Bronchial epithelial cell (primary cell): ENCODE measurements at regions not wholly inside any gene's neighbourhood (a gene's known extent, or its start where the extent isn't known, plus 50 kb on each side); places are given as distances from the start of the nearest gene placed in this dataset.

Experiments used
- DNase-seq: peaks from one replicate; pipeline ENCODE4 v3.0.0-alpha.2; 2010; ENCODE audit warnings: low read depth
- FAIRE-seq: peaks from 2 replicates; lab custom pipeline; 2011; peaks lifted over from hg19 to GRCh38; lab: Jason Lieb, UNC
- H3K27me3 ChIP-seq: 2 replicates; pipeline ENCODE4 v1.5.1; 2011; ENCODE audit warnings: low read length; ENCODE audit not compliant: control insufficient read depth, insufficient read depth
- H3K36me3 ChIP-seq: 2 replicates; pipeline ENCODE4 v1.5.1; 2011; ENCODE audit warnings: low read length; ENCODE audit not compliant: control insufficient read depth, insufficient read depth
- H3K4me3 ChIP-seq: 2 replicates; pipeline ENCODE4 v1.5.1; 2011; ENCODE audit warnings: mild to moderate bottlenecking, low read depth, low read length, control low read depth
- TF ChIP-seq, protein P1 (sequence below): IDR thresholded peaks from 2 replicates; pipeline ENCODE4 v1.5.1; 2011; ENCODE audit warnings: mild to moderate bottlenecking, moderate library complexity, low read length, control low read depth, inconsistent platforms; ENCODE audit not compliant: insufficient read depth, severe bottlenecking

DNA sequence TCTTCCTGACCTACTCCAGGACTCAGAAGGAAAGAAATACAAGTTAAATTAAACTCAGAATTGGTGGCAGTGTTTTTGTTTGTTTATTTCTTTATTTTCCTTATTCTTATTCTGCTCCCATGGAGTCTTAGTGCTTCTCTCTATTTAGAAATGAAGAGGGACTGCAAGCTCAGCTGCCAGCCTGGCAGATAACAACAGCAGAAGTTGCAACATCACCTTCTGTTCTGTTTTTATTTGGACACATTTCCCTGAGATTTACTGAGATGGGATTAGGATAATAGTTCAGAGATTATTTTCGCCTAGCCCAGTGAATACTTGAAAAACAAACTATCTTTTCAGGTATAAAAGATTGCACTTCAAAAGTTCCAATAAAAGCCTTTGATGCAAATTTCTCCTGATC lies 70.4 kb upstream of the DTNA start:
- FAIRE-seq: no peak
- no peak for DNase-seq
- no peaks in the 10 kb centered on the region for H3K36me3 ChIP-seq
- TF ChIP-seq, protein P1, sequence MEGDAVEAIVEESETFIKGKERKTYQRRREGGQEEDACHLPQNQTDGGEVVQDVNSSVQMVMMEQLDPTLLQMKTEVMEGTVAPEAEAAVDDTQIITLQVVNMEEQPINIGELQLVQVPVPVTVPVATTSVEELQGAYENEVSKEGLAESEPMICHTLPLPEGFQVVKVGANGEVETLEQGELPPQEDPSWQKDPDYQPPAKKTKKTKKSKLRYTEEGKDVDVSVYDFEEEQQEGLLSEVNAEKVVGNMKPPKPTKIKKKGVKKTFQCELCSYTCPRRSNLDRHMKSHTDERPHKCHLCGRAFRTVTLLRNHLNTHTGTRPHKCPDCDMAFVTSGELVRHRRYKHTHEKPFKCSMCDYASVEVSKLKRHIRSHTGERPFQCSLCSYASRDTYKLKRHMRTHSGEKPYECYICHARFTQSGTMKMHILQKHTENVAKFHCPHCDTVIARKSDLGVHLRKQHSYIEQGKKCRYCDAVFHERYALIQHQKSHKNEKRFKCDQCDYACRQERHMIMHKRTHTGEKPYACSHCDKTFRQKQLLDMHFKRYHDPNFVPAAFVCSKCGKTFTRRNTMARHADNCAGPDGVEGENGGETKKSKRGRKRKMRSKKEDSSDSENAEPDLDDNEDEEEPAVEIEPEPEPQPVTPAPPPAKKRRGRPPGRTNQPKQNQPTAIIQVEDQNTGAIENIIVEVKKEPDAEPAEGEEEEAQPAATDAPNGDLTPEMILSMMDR: no peak
- H3K27me3 ChIP-seq: no peaks in the 10 kb centered on the region
- H3K4me3 ChIP-seq: no peak overlapping the region

DNA sequence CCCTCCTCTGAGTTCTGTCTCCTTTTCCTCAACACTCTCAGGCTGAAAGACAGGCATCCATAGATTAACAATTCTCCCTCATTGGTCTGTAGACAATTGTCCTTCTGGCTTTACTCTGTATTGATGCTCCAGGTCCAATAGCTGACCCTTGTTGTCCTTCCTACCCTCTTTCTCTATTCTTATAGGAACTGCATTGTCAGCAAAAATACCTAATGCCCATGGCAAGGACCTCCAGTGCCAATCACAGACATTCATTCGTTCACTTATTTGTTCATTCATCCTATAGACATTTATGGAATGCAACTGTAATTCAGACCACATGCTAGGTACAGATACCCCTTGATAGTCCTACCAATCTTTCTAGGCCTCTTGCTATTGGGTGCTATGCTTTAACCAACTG lies 69.8 kb upstream of the DTNA start:
- Histone ChIP-seq H3K27me3 (no peaks in the 10 kb centered on the region), H3K4me3 (no peak overlapping the region), H3K36me3 (no peaks in the 10 kb centered on the region)
- FAIRE-seq: no peak
- DNase-seq: no peak
- TF ChIP-seq, protein P1: no peak

DNA sequence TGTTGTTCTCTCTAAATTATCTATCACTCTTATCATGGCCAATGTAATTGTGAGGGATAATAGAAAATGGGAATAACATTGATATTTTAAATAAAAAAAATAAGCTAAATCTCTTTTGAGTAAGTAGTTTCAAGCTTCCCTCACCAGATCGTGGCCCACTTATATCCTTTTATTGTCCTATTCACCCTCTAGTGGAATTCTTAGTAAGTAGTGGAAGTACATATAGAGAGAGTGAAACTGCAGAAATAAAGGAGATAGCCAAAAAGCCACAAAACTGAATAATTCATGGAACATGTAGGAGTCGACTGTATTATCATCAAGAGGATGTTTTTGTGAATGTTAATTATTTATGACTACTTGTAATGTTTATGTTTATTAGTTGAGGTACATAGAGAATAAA lies 66.1 kb upstream of the DTNA start:
- no peak for FAIRE-seq
- TF ChIP-seq, protein P1: no peak
- no peak for DNase-seq

DNA sequence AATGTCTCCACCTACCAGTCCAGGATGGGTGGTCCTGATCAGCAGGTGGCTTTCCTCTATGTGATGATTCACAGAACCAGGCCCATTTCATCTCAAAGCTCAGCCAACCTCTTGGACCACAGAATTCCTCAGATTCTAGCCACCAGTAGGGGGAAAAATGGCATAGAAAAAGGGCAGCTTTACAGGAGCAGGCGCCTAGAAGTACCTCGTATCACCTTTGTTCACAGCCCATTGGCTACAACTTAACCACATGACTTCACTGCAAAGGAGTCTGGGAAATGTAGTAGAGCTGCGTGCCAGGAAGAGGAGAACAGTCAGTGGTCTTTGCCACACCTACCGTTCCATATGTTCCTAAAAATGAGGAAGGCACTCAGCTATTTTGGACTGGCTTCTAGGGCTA lies 62.8 kb upstream of the DTNA start:
- Histone ChIP-seq H3K36me3 (no peaks in the 10 kb centered on the region), H3K27me3 (no peaks in the 10 kb centered on the region), H3K4me3 (no peak overlapping the region)
- TF ChIP-seq, protein P1: no peak
- FAIRE-seq (no peak), DNase-seq (no peak)

More for the DNA sequence above, 66.1 kb upstream of the DTNA start:
- Histone ChIP-seq H3K36me3 (no peaks in the 10 kb centered on the region), H3K4me3 (no peak overlapping the region), H3K27me3 (no peaks in the 10 kb centered on the region)

DNA sequence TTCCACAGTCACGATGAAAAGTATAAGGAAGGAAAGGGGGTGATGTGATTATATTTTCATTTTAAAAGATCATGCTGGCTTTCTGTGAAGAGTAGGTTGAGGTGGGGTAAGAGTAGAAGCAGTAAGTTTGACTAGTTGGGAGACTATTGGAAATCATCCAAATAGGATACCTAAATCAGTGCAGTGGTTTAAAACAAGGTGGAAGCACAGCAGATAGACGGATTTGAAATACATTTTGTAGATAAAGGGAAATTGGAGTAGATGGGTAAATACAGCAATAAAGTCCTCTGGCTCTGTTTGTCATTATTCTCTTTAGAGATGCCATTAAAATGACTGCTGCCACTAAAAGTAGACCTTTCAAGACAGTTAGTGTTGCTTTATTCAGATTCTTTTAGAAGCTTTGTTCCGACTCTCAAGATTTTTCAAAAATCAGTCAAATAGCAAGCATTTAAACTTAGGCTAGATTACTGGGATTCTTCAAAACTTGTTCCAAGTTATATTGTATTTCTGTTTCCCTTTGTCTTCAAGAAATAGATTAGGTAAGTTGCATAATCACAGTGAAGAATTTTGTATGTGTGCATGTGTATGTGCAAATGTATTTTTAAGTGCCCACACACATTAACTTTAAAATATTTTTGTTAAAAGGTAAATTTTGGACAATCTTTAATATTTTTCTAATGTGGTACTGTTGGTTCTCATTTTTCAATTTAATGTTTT lies 61.7 kb upstream of the DTNA start:
- TF ChIP-seq, protein P1: no peak
- H3K27me3 ChIP-seq: no peaks in the 10 kb centered on the region
- H3K4me3 ChIP-seq: no peak overlapping the region
- DNase-seq (no peak), FAIRE-seq (no peak)
- H3K36me3 ChIP-seq: no peaks in the 10 kb centered on the region

DNA sequence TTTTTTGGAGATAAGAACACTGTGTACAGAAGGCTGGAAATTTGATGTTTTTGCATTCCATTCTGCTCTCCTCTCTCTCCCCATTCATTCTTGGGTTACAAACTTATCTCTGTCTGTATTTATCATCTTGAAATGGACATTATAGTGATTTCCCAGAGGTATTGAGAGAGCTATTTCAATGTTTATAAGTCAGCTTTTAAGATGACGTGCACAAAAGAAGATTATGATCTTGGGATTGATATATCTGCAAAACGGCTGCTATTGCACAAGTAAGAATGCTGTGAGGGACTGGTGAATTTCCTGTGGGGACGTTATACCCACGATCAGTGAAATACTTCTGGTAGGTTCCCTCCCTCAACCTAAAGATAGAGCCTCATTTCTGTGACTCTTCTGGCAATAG lies 61.0 kb upstream of the DTNA start:
- H3K27me3 ChIP-seq: no peaks in the 10 kb centered on the region
- no peak overlapping the region for H3K4me3 ChIP-seq
- FAIRE-seq (no peak), DNase-seq (no peak)
- TF ChIP-seq, protein P1: no peak
- no peaks in the 10 kb centered on the region for H3K36me3 ChIP-seq
